ENCODE measurements at regions not wholly inside any gene's neighbourhood (a gene's known extent, or its start where the extent isn't known, plus 50 kb on each side); places are given as distances from the start of the nearest gene placed in this dataset.

- TF ChIP-seq SIN3A (IDR thresholded peaks at IDR 0.05; ENCODE audit: borderline replicate concordance, insufficient read depth, low read length) (no peak), REST (IDR thresholded peaks at IDR 0.05; ENCODE audit: insufficient read depth in 1 of 2, low read depth in 2 of 2, low read length in 2 of 2) (0 out of 4 replicates have a peak, but pooled peaks of 1 of the 2 experiments have one; percentile 11), POLR2AphosphoS5 (IDR thresholded peaks at IDR 0.05; ENCODE audit: low read depth, low read length) (no peak)
These were observed 144.3 kb upstream of the PELI1 start for GRCh38 chr2:64288321-64289193.

- TF ChIP-seq TAF1 (IDR thresholded peaks at IDR 0.05; ENCODE audit: borderline replicate concordance, insufficient read depth, low read length) (no peak), REST (IDR thresholded peaks at IDR 0.05; ENCODE audit: insufficient read depth in 1 of 2, low read depth in 2 of 2, low read length in 2 of 2) (no peak), FOXP2 (optimal IDR thresholded peaks at IDR 0.05; ENCODE audit: borderline replicate concordance, extremely low read depth, extremely low read length, insufficient read depth) (no peak), SIN3A (IDR thresholded peaks at IDR 0.05; ENCODE audit: borderline replicate concordance, insufficient read depth, low read length) (no peak), POLR2AphosphoS5 (IDR thresholded peaks at IDR 0.05; ENCODE audit: low read depth, low read length) (no peak)
These were observed 145.0 kb upstream of the PELI1 start for GRCh38 chr2:64289251-64289650.

GRCh38 chr2:64289737-64290136, 145.5 kb upstream of the PELI1 start:
- no peak for TF ChIP-seq REST (IDR thresholded peaks at IDR 0.05; ENCODE audit: insufficient read depth in 1 of 2, low read depth in 2 of 2, low read length in 2 of 2)
- TF ChIP-seq TAF1 (IDR thresholded peaks at IDR 0.05; ENCODE audit: borderline replicate concordance, insufficient read depth, low read length), result no peak
- no peak for TF ChIP-seq POLR2AphosphoS5 (IDR thresholded peaks at IDR 0.05; ENCODE audit: low read depth, low read length)
- no peak for TF ChIP-seq FOXP2 (optimal IDR thresholded peaks at IDR 0.05; ENCODE audit: borderline replicate concordance, extremely low read depth, extremely low read length, insufficient read depth)
- no peak for TF ChIP-seq SIN3A (IDR thresholded peaks at IDR 0.05; ENCODE audit: borderline replicate concordance, insufficient read depth, low read length)

GRCh38 chr2:64291181-64291580, 147.0 kb upstream of the PELI1 start:
- TF ChIP-seq REST (IDR thresholded peaks at IDR 0.05; ENCODE audit: insufficient read depth in 1 of 2, low read depth in 2 of 2, low read length in 2 of 2) (no peak), SIN3A (IDR thresholded peaks at IDR 0.05; ENCODE audit: borderline replicate concordance, insufficient read depth, low read length) (no peak), POLR2AphosphoS5 (IDR thresholded peaks at IDR 0.05; ENCODE audit: low read depth, low read length) (no peak), TAF1 (IDR thresholded peaks at IDR 0.05; ENCODE audit: borderline replicate concordance, insufficient read depth, low read length) (no peak), FOXP2 (optimal IDR thresholded peaks at IDR 0.05; ENCODE audit: borderline replicate concordance, extremely low read depth, extremely low read length, insufficient read depth) (no peak)

All from PFSK-1 (cell line).